Activated T-helper 2 cell treated with anti-CD3 and anti-CD28 coated beads, Interferon-gamma antibody, Interleukin-2, Interleukin-4, amounts not matched to agents 10 μg/mL and 5 μg/mL and 100 μg/mL, durations not matched to agents 14 hours and 24 hours and 36 hours (primary cell): ENCODE measurements at regions not wholly inside any gene's neighbourhood (a gene's known extent, or its start where the extent isn't known, plus 50 kb on each side); places are given as distances from the start of the nearest gene placed in this dataset.
"Not testable (repeated sequence)": the region's sequence is repeated elsewhere in the genome, so short reads cannot be mapped to it uniquely, and the experiment has no call there.

Experiments
- DNase-seq: peaks from one replicate; pipeline ENCODE4 v3.0.0; 2021; ENCODE audit warnings: low spot score
- H3K27ac Mint-ChIP-seq: one replicate; pipeline ENCODE4 v1.8.0; 2021; ENCODE audit warnings: mixed read lengths
- H3K27me3 Mint-ChIP-seq: one replicate; pipeline ENCODE4 v1.8.0; 2021; ENCODE audit warnings: low read depth, mixed read lengths
- H3K36me3 Mint-ChIP-seq: one replicate; pipeline ENCODE4 v1.8.0; 2021; ENCODE audit warnings: low read depth, mixed read lengths
- H3K4me1 Mint-ChIP-seq: one replicate; pipeline ENCODE4 v1.8.0; 2021; ENCODE audit warnings: low read depth, mixed read lengths
- H3K4me3 Mint-ChIP-seq: one replicate; pipeline ENCODE4 v1.8.0; 2021; ENCODE audit warnings: low read depth, mild to moderate bottlenecking, moderate library complexity, mixed read lengths
- H3K9me3 Mint-ChIP-seq: one replicate; pipeline ENCODE4 v1.8.0; 2021; ENCODE audit warnings: mixed read lengths
- intact Hi-C: fragments of 100-400 bp; cut with micrococcal nuclease; formaldehyde crosslinking; loops from one replicate; pipeline ENCODE4 v1.15.1; 2023

DNA sequence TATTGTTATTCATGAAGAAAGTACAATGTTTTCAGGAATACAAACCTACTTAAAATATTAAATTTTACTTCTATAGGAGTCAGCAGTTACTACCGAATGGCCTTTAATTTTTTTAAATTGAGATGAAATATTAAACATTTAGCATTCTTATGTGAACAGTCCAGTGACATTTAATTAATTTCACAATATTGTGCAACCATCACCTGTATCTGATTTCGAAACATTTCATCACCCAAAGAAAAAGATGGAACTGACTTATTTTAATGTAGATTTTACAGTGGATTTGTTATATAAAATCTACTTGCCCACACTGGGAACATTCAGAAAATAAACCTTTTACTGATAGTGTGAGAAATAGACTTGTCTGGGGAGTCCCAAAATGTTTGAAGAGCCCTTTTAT, 585.2 kb upstream of the LINC00305 start:
- intact Hi-C loops: no loop called here
- H3K27me3 Mint-ChIP-seq: no peaks in the 10 kb centered on the region
- H3K36me3 Mint-ChIP-seq: no peaks in the 10 kb centered on the region
- H3K4me3 Mint-ChIP-seq: no peak overlapping the region
- H3K9me3 Mint-ChIP-seq: peaks cover 23% of the 10 kb centered on the region
- H3K4me1 Mint-ChIP-seq: no peaks in the 10 kb centered on the region
- no peak for DNase-seq
- no peak overlapping the region for H3K27ac Mint-ChIP-seq

- H3K4me1 Mint-ChIP-seq, H3K27ac Mint-ChIP-seq, H3K36me3 Mint-ChIP-seq, DNase-seq, intact Hi-C loops, H3K4me3 Mint-ChIP-seq, H3K27me3 Mint-ChIP-seq: not testable (repeated sequence)
- H3K9me3 Mint-ChIP-seq: peaks cover 27% of the 10 kb centered on the region
Observed at GRCh38 chr18:64725657-64726056, 576.8 kb upstream of the LINC00305 start.

GRCh38 chr18:64720781-64721464, 572.0 kb upstream of the LINC00305 start:
- no peak for DNase-seq
- Mint-ChIP-seq H3K4me3 (no peak overlapping the region), H3K4me1 (no peaks in the 10 kb centered on the region), H3K36me3 (no peaks in the 10 kb centered on the region), H3K27ac (no peak overlapping the region), H3K9me3 (peaks cover 8% of the 10 kb centered on the region), H3K27me3 (no peaks in the 10 kb centered on the region)
- intact Hi-C loops: no loop called here

- intact Hi-C loops: no loop called here
- no peak for DNase-seq
Observed at GRCh38 chr18:64718808-64719207, 569.9 kb upstream of the LINC00305 start.

DNA sequence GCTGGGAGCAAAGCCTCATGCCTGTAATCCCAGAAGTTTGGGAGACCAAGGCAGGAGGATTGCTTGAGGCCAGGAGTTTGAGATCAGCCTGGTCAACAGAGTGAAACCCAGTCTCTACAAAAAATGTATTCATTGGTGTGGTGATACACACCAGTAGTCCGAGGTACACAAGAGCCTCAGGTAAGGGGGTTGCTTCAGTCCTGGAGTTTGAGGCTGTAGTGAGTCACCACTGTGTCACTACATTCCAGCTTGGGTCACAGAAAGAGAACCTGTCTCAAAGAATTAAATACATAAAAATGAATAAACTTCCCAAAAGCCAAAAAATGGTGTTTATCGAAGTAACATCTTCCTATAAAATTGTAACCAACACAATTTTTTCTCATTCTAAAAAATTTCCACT, 568.1 kb upstream of the LINC00305 start:
- no peak for DNase-seq
- Mint-ChIP-seq H3K4me1 (no peaks in the 10 kb centered on the region), H3K4me3 (no peak overlapping the region), H3K27me3 (no peaks in the 10 kb centered on the region), H3K36me3 (no peaks in the 10 kb centered on the region), H3K9me3 (peaks cover 3% of the 10 kb centered on the region), H3K27ac (no peak overlapping the region)
- intact Hi-C loops: no loop called here

More at GRCh38 chr18:64718808-64719207, 569.9 kb upstream of the LINC00305 start:
- H3K9me3 Mint-ChIP-seq: peaks cover 3% of the 10 kb centered on the region
- no peaks in the 10 kb centered on the region for H3K27me3 Mint-ChIP-seq
- no peak overlapping the region for H3K27ac Mint-ChIP-seq
- no peak overlapping the region for H3K4me3 Mint-ChIP-seq
- H3K36me3 Mint-ChIP-seq: no peaks in the 10 kb centered on the region
- H3K4me1 Mint-ChIP-seq: no peaks in the 10 kb centered on the region

GRCh38 chr18:64714086-64714485, 565.2 kb upstream of the LINC00305 start:
- intact Hi-C loops: no loop called here
- H3K4me1 Mint-ChIP-seq: no peaks in the 10 kb centered on the region
- H3K27me3 Mint-ChIP-seq: no peaks in the 10 kb centered on the region
- DNase-seq: no peak
- H3K4me3 Mint-ChIP-seq: no peak overlapping the region
- no peaks in the 10 kb centered on the region for H3K9me3 Mint-ChIP-seq
- H3K36me3 Mint-ChIP-seq: no peaks in the 10 kb centered on the region
- no peak overlapping the region for H3K27ac Mint-ChIP-seq

GRCh38 chr18:64713284-64713683, 564.4 kb upstream of the LINC00305 start:
- Mint-ChIP-seq H3K36me3 (no peaks in the 10 kb centered on the region), H3K4me1 (no peaks in the 10 kb centered on the region), H3K27me3 (no peaks in the 10 kb centered on the region), H3K27ac (no peak overlapping the region), H3K4me3 (no peak overlapping the region), H3K9me3 (peaks cover under 1% of the 10 kb centered on the region)
- DNase-seq: no peak
- intact Hi-C loops: no loop called here

DNA sequence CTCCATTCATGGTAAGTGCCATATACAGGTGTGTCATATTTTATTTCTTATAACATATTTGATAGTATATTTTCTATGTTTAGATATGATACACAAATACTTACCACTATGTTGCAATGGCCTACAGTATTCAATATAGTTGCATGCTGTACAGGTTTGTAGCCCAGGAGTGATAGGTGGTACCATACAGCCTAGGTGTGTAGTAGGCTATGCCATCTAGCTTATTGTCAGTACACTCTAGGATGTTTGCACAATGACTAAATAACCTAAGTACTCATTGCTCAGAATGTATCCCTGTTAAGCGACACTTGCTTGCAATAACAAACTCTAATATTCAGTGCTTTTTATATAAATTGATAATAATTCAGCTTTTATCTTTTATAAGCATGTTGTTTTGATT, 563.1 kb upstream of the LINC00305 start:
- H3K4me1 Mint-ChIP-seq: no peaks in the 10 kb centered on the region
- H3K27me3 Mint-ChIP-seq: no peaks in the 10 kb centered on the region
- peaks cover 5% of the 10 kb centered on the region for H3K9me3 Mint-ChIP-seq
- no peak overlapping the region for H3K27ac Mint-ChIP-seq
- DNase-seq: no peak
- no peak overlapping the region for H3K4me3 Mint-ChIP-seq
- H3K36me3 Mint-ChIP-seq: no peaks in the 10 kb centered on the region
- intact Hi-C loops: no loop called here

- Mint-ChIP-seq H3K27me3 (no peaks in the 10 kb centered on the region), H3K27ac (no peak overlapping the region), H3K4me3 (no peak overlapping the region), H3K9me3 (peaks cover 9% of the 10 kb centered on the region), H3K36me3 (no peaks in the 10 kb centered on the region), H3K4me1 (no peaks in the 10 kb centered on the region)
- DNase-seq: no peak
- intact Hi-C loops: no loop called here
Observed at GRCh38 chr18:64710105-64710861, 561.4 kb upstream of the LINC00305 start.

DNA sequence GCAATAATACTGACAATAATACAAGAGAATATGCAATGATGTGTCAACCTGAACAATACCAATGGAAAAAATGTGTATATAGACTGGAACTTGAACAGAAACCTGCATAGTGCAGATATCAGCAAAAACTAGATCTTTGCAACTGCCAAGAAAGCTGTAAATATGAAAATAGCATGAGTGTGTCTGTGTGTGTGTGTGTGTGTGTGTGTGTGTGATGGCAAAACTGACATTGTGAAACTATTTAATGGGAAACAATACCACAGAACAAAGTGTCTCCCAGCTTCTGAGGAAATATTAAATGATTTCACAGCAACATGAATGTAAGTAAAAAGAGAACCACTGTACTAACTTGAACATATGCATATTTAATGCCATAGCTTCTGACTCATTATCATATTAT, 558.2 kb upstream of the LINC00305 start:
- peaks cover 15% of the 10 kb centered on the region for H3K9me3 Mint-ChIP-seq
- H3K27ac Mint-ChIP-seq: no peak overlapping the region
- H3K27me3 Mint-ChIP-seq: no peaks in the 10 kb centered on the region
- DNase-seq: no peak
- no peaks in the 10 kb centered on the region for H3K4me1 Mint-ChIP-seq
- no peak overlapping the region for H3K4me3 Mint-ChIP-seq
- intact Hi-C loops: no loop called here
- no peaks in the 10 kb centered on the region for H3K36me3 Mint-ChIP-seq

DNA sequence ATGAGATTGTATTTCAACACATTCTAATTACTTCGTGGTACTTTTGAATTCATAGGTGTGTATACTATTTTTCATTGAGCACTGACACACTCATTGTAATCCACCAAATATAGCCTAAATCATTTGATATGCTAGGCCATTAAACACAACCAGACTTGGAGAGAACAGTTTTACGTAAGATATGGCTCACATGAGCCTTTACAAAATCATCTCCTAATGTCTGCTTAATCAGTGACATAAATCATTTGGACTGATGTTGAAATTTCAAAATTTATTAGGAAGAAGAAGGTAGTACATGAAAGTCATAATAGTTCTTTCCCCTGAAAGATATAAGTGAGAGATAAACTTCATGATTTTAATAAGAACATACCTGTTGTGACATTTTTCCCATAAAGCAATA, 550.2 kb upstream of the LINC00305 start:
- H3K27ac Mint-ChIP-seq: no peak overlapping the region
- H3K27me3 Mint-ChIP-seq: no peaks in the 10 kb centered on the region
- no peaks in the 10 kb centered on the region for H3K4me1 Mint-ChIP-seq
- no peak overlapping the region for H3K4me3 Mint-ChIP-seq
- peaks cover 32% of the 10 kb centered on the region for H3K9me3 Mint-ChIP-seq
- DNase-seq: no peak
- no peaks in the 10 kb centered on the region for H3K36me3 Mint-ChIP-seq
- intact Hi-C loops: no loop called here

DNA sequence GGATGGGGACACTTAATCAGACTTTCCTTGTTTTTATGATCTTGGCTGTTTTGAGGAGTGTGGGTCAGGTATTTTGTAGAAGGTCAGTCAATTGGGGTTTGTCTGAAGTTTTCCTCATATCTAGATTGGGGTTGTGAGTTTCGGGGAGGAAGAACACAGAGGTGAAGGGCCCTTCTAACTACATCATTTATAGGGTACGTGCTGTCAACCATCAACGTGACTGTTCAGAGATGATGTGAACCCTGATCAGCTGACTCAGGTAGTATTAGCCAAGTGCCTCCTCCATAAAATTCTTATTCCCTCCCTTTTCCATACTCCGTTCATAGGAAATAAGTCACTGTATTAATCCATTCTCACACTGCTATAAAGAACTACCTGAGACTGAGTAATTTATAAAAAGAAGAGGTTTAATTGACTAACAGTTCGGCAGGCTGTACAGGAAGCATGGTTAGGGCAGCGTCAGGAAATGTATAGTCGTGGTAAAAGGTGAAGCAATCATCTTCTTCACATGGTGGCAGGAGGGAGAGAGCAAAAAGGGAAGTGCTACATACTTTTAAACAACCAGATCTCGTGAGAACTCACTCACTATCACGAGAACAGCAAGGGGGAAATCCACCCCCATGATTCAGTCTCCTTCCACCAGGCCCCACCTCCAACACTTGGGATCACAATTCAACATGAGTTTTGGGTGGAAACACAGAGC, 547.1 kb upstream of the LINC00305 start:
- Mint-ChIP-seq H3K4me3 (no peak overlapping the region), H3K27ac (no peak overlapping the region)

DNA sequence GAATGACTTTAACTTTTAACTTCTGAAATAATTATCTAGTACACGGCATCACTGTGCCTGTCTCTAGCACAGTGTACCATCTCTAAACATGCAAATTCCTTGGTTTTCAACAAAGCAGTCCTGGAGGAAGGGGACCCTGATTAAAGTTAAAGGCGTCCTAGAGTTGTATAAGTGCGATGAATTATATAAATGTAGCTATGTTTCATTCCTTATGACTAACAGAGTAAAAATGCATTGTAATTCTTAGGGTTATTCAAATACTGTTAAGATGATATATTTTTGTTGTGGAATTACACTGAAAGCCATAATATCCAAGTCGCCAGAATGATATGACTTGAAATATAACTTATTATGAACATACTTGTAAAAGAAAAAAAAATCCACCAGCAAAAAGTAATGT, 544.9 kb upstream of the LINC00305 start:
- H3K27me3 Mint-ChIP-seq: no peaks in the 10 kb centered on the region
- H3K4me3 Mint-ChIP-seq: no peak overlapping the region
- peaks cover 22% of the 10 kb centered on the region for H3K9me3 Mint-ChIP-seq
- H3K4me1 Mint-ChIP-seq: no peaks in the 10 kb centered on the region
- no peaks in the 10 kb centered on the region for H3K36me3 Mint-ChIP-seq
- DNase-seq: no peak
- intact Hi-C loops: no loop called here
- no peak overlapping the region for H3K27ac Mint-ChIP-seq

More for the DNA sequence above, 547.1 kb upstream of the LINC00305 start:
- Mint-ChIP-seq H3K36me3 (no peaks in the 10 kb centered on the region), H3K27me3 (no peaks in the 10 kb centered on the region), H3K9me3 (peaks cover 25% of the 10 kb centered on the region), H3K4me1 (no peaks in the 10 kb centered on the region)
- intact Hi-C loops: no loop called here
- no peak for DNase-seq
